ENCODE measurements at regions not wholly inside any gene's neighbourhood (a gene's known extent, or its start where the extent isn't known, plus 50 kb on each side); places are given as distances from the start of the nearest gene placed in this dataset.
"Not testable (repeated sequence)": the region's sequence is repeated elsewhere in the genome, so short reads cannot be mapped to it uniquely, and the experiment has no call there.

- DNase-seq, result not testable (repeated sequence)
Measured at GRCh38 chr6:169973588-169974467, 222.4 kb downstream of the ERMARD start.

DNA sequence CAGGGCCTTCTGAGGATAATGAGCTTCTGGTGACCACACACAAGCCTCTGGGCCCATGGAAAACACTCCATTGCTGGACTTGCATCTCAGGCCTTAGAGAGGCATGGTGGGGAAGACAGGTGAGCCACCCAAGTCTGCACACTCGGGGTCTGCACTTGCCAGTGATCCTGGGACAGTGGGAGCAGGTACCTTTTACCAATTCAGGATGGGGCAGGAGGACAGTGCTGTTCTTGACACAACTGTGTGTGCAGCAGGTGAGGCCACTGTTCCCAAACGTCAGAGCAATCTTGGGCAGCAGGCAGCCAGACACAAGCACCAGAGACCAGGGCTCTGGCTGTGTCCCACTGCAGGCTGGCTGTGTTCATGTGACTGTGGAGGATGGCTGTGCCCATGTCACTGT, 221.3 kb downstream of the ERMARD start:
- no peak for DNase-seq

GRCh38 chr6:169972101-169972651, 220.8 kb downstream of the ERMARD start:
- DNase-seq, result no peak

GRCh38 chr6:169971081-169971861, 219.8 kb downstream of the ERMARD start:
- no peak for DNase-seq

DNA sequence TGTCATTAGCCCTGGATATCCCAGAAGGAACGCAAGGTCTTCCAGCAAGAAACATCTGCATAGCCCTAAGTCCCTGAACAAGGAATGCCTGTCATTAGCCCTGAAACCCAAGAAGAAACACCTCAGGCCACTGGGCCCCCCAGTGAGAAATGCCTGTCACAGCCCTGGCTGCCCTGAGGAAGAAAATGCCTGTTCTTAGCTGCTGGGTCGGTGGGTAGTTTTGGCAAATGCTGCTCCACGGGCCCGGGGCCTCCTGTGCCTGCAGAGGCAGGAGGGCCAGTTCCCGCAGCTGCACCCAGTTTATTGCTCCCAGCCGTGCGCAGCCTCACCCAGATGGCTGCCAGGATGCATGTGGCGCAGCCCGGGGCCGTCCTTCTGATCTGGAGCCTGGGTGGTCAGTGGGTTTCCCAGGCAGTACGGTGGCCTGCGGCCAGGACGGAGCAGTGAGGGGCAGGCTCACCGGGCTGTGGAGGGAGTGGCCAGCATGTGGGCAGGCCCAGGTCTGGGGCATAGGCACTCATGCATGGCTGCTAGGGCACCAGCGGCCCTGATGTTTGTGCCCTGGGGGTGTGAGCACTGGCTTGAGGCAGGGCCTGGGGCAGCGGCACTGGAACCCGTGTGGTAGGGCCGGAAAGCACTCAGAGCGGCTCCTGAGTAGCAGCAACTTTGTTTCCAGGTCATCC, 219.0 kb downstream of the ERMARD start:
- DNase-seq, result no peak

DNA sequence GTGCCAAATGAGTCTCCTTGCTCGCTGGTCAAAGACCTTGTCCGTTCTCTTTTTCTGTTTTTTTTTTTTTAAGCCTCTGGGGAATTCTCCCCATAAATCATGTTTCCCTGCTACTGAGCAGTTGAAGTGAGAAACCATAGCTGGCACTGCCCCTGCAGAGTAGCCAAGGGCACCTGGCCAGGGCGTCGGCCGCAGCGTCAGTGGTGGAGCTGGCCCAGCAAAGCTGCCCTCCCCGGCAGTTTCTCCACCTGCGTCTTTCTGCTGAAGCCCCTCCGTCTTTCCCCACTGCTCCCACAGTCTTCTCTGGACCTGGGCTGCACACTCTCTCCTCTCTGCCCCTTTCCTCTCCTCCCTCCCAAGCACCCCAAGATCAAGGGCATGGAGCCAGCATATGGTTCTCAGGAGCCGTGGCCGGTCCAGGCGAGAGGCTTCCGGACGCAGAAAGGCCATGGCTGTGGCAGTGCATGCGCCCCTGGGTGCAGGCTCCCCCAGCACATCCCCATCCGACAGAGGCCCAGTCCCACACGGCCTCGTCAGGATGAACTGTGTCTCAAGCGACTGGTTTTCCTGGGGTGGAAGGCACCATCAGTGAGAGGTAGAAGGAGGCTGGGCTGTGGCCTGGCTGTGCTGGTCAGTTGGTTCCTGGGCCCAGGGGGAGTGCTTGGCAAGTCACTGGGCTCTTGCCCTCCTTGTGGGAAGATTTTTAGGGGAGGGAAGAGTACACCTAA, 218.1 kb downstream of the ERMARD start:
- no peak for DNase-seq

- no peak for DNase-seq
Measured at GRCh38 chr6:169968541-169969270, 217.3 kb downstream of the ERMARD start.

DNA sequence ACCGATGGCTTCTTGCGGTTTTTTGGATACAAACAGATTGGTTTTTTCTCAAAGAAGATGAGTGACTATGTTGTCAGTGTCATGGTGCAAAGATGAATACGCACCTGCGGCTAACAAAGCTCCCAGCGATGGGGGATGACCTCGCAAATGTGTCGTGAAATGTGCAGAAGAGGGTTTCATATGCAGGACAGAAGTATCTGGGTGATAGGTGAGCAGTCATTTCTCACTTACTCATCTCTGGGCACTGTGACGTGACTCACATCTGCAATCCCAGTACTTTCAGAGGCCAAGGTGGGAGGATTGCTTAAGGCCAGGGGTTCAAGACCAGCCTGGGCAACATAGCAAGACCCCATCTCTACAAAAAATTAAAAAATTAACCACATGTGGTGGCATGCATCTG, 216.3 kb downstream of the ERMARD start:
- DNase-seq, result no peak

- no peak for DNase-seq
Measured at GRCh38 chr6:169966312-169967181, 215.1 kb downstream of the ERMARD start.

DNA sequence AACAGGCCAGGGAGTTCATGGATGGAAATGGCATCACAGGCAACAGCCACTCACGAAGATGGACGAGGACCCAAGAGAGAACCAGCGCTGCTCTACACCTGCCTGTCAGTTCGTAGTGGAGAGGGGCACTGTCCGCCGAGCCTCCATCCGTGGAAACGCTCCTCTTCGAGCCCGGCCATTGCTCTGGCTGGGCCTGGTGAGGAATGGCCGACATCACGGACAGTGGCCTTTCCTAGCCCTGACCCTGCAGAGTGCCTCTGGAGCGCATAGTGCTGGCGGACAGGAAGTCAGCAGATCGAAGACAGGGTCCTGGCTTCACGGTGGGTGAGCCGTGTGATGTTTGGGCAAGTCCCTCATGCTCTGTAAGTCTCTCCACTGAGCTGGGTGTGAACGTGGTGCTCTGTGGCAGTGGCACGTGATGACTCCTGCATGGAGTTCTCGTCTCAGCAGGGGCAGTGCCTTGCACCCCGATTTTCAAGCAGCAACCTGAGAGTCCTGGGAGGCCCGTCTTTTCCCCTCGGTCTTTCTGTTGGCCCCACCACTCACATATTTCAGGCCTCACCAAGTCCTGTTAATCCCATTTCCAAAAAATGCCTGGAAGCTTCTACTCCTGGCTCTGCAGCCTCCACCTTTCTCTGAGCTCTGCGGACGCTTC, 214.4 kb downstream of the ERMARD start:
- no peak for DNase-seq

DNA sequence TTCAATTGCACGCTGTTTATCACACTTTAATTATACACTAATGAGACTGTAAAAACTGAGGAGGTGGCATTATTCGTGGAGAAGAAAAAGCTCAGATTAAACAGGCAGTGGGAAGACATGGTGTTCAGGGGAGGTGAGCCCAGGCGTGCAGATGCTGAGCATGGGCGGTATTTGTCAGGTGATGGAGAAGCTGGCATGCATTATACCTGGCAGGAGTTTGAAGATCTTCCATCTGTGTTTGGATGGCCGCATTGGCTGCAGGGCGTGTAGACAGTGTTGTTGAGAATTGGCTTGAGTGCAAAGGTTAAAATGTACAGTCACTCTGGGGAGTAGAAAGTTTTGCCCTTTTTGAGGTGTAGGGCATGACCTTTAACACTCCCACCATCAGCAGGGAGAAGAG, 213.8 kb downstream of the ERMARD start:
- no peak for DNase-seq

DNA sequence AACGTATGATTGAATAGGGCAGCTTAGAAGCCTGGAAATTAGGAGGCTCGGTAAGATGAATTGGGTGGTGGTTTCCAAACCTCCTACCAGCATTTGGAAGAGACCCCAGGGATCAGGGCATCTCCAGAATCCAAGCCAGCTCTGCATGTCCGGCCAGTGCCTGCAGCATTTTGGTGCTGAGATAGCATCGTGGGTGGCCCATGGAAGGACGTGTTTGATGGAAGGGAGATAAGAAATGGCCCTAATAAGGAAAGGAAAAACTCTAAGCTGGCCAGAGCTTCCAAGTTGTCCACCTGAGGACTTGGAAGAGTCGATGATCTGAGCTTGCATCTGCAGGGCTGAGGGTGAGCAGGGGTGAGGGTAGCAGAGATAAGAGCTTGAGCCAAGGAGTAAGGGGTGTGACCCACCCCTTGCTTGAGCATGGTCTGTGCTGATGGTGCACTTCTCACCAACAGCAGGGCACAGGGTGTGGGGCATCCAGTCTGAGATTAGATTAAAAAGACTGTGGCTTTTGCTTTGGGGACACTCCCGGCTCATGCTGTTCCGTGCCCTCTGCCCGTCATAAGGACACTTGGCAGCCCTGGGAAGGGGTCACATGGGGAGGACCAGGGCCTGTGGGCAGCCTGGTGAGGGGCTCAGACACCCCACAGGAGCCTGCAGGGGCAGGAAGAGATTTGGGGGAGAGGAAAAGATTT, 213.2 kb downstream of the ERMARD start:
- no peak for DNase-seq

- no peak for DNase-seq
Measured at GRCh38 chr6:169963581-169964297, 212.3 kb downstream of the ERMARD start.

GRCh38 chr6:169962604-169963469, 211.4 kb downstream of the ERMARD start:
- DNase-seq, result no peak

- DNase-seq, result no peak
Measured at GRCh38 chr6:169961772-169962561, 210.5 kb downstream of the ERMARD start.

DNA sequence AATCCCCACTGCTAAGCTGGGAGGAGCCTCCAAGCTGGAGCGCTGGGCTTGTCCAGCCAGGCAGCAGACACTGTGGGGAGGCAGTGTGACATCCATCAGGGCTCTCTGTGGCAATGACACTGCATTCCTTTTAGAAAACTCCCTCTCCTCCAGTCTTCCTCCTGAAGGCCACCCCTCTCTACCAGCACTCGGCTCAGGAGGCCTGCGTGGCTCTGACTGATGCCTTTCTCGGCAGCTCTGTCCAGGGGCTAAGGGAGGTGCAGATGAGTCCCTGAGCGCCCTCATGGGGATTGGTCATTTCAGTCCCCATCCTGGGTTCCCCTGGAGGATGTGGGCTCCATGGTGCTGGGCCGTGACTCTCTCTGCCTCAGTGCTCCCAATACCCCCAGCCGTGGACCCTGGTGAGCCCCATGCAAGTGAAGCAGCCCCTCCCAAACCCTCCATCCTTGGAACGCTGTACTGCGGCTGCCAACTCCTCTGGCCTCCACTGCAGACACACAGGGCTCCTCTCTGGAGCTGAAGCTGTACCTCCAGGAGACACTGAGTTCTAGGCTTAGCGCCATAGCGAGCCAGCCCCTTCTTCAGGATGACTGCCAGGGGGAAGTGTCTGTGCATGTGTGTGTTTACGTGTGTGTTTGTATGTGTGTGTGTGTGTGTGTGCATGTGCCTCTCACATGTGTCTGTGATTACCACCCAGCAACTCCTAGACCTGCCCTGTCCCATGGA, 209.6 kb downstream of the ERMARD start:
- no peak for DNase-seq

Measured in COR-L47 (cell line).